Endothelial cell of umbilical vein (primary cell): ENCODE measurements at regions not wholly inside any gene's neighbourhood (a gene's known extent, or its start where the extent isn't known, plus 50 kb on each side); places are given as distances from the start of the nearest gene placed in this dataset.

Source experiments
- EZH2 ChIP-seq: IDR thresholded peaks from 2 replicates; pipeline ENCODE4 v1.6.1; 2012; ENCODE audit warnings: borderline replicate concordance, low read depth, mild to moderate bottlenecking, moderate library complexity, low read length, inconsistent platforms; ENCODE audit not compliant: severe bottlenecking
- GATA2 ChIP-seq: IDR thresholded peaks from 2 replicates; pipeline ENCODE4 v1.7.0; 2011; ENCODE audit warnings: low read depth, mild to moderate bottlenecking, moderate library complexity, mixed read lengths, low read length; ENCODE audit not compliant: insufficient read length, insufficient read depth
- POLR2A ChIP-seq: IDR thresholded peaks from 2 replicates; pipeline ENCODE4 v1.6.1; 2012; ENCODE audit warnings: low read depth, mild to moderate bottlenecking, control low read depth, low read length
- POLR2AphosphoS5 ChIP-seq: IDR thresholded peaks from 2 replicates; pipeline ENCODE4 v1.6.1; 2012; ENCODE audit warnings: low read depth, mild to moderate bottlenecking, control low read depth, low read length, moderate library complexity; ENCODE audit not compliant: insufficient read depth
- TF ChIP-seq, protein P1 (sequence below), 2 donors: IDR thresholded peaks; 1 replicate in 1 of 2; 2 replicates in 1 of 2; pipeline ENCODE4 v1.5.1; 2011; ENCODE audit warnings: low read length in 2 of 2, mild to moderate bottlenecking in 2 of 2, moderate library complexity in 2 of 2, control low read depth in 1 of 2, inconsistent platforms in 1 of 2, low read depth in 1 of 2; ENCODE audit not compliant: insufficient read depth in 1 of 2; ENCODE audit errors: extremely low read depth in 1 of 2

DNA sequence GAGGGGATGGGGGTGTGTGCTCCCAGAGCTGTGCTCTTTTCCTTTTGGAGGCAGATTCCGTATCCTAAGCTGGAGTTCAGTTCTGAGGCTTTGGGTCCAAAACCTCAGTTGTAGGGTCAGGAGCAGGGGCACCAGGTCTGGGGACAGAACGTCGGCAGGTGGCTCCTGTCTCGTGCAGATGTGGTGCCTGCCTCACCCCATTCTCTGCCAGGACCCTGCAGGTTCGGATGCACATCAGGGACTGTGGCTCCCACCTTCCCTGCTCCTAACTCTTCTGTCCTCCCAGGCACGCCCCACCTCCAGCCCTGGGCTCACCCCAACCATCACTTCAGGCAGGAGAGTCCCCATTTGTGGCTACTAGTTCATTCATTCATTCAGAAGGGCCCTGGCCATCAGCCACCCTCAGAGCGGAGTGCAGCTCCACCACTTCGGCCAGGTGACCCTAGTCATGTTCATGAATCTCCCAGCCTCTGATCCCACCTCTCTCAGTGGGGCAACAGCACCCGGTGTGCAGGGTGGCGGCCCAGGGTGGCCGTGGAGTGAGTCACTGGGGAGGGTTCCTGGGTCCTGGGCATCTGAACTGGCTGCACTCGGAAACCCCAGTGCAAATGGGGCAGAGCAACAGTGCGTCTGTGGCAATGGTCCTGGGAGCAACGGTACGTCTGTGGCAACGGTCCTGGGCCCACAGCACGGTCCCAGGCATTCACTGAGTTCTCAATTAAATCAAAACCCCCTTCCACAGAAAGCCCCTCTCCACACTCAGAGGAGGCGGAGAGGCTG is 100.8 kb upstream of the FAM20C start:
- TF ChIP-seq, protein P1, sequence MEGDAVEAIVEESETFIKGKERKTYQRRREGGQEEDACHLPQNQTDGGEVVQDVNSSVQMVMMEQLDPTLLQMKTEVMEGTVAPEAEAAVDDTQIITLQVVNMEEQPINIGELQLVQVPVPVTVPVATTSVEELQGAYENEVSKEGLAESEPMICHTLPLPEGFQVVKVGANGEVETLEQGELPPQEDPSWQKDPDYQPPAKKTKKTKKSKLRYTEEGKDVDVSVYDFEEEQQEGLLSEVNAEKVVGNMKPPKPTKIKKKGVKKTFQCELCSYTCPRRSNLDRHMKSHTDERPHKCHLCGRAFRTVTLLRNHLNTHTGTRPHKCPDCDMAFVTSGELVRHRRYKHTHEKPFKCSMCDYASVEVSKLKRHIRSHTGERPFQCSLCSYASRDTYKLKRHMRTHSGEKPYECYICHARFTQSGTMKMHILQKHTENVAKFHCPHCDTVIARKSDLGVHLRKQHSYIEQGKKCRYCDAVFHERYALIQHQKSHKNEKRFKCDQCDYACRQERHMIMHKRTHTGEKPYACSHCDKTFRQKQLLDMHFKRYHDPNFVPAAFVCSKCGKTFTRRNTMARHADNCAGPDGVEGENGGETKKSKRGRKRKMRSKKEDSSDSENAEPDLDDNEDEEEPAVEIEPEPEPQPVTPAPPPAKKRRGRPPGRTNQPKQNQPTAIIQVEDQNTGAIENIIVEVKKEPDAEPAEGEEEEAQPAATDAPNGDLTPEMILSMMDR (IDR thresholded peaks at IDR 0.05; ENCODE audit: extremely low read depth in 1 of 2, insufficient read depth in 1 of 2, low read depth in 1 of 2, low read length in 2 of 2), result no peak
- TF ChIP-seq POLR2A (no peak), EZH2 (no peak), GATA2 (no peak), POLR2AphosphoS5 (no peak)
